ENCODE measurements at regions not wholly inside any gene's neighbourhood (a gene's known extent, or its start where the extent isn't known, plus 50 kb on each side); places are given as distances from the start of the nearest gene placed in this dataset.

DNA sequence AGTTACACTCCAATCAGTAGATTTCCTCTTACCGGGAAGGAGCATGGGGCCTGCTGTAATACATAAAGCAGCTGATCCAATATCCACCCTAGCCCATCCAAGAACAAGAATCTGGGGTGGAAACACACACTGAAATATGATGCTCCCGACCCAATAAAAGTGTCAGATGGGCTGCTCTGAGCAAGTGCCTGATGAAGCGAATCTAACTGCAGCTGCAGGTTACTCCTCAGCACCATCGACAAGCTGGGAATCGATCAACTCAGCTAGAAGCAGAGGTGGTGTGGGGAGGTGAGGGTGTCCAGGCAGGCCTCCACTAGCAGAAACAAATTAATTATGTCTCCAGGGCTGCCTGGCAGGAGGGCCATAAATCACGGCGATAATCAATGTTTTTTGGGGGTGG lies 64.0 kb upstream of the WSCD2 start:
- Histone ChIP-seq H3K9ac (ENCODE audit: control insufficient read depth, extremely low read depth, insufficient read depth, low read length) (no peak overlapping the region), H3K36me3 (ENCODE audit: control insufficient read depth in 2 of 2, extremely low read depth in 1 of 2, insufficient read depth in 2 of 2, low read length in 2 of 2) (no peaks in the 10 kb centered on the region), H3K79me2 (ENCODE audit: control insufficient read depth, insufficient read depth, low read length) (no peaks in the 10 kb centered on the region), H3K4me1 (ENCODE audit: control insufficient read depth, extremely low read depth, insufficient read depth, low read length) (no peaks in the 10 kb centered on the region), H4K20me1 (ENCODE audit: control insufficient read depth, extremely low read depth, insufficient read depth, low read length) (no peaks in the 10 kb centered on the region), H2AFZ (ENCODE audit: control insufficient read depth, low read length) (no peak overlapping the region), H3K4me3 (ENCODE audit: control insufficient read depth in 2 of 3, extremely low read depth in 1 of 3, insufficient read depth in 2 of 3, low read depth in 1 of 3, low read length in 3 of 3) (no peak overlapping the region), H3K9me3 (ENCODE audit: control insufficient read depth, low read depth, low read length) (no peaks in the 10 kb centered on the region), H3K27me3 (ENCODE audit: control insufficient read depth, extremely low read depth, insufficient read depth, low read length) (no peaks in the 10 kb centered on the region), H3K27ac (ENCODE audit: control insufficient read depth, insufficient read depth, low read length) (no peak overlapping the region), H3K9me1 (ENCODE audit: control insufficient read depth, extremely low read depth, insufficient read depth, low read length) (no peaks in the 10 kb centered on the region), H3K4me2 (ENCODE audit: control insufficient read depth, extremely low read depth, insufficient read depth, low read depth, low read length) (no peak overlapping the region)
- dilution Hi-C loops (cut with MboI; ENCODE audit: extremely low pct_ligation_motif_present, low sequenced_read_pairs), result no loop called here
- DNase-seq (ENCODE audit: low read depth, low spot score), result no peak
- TF ChIP-seq, protein P1, sequence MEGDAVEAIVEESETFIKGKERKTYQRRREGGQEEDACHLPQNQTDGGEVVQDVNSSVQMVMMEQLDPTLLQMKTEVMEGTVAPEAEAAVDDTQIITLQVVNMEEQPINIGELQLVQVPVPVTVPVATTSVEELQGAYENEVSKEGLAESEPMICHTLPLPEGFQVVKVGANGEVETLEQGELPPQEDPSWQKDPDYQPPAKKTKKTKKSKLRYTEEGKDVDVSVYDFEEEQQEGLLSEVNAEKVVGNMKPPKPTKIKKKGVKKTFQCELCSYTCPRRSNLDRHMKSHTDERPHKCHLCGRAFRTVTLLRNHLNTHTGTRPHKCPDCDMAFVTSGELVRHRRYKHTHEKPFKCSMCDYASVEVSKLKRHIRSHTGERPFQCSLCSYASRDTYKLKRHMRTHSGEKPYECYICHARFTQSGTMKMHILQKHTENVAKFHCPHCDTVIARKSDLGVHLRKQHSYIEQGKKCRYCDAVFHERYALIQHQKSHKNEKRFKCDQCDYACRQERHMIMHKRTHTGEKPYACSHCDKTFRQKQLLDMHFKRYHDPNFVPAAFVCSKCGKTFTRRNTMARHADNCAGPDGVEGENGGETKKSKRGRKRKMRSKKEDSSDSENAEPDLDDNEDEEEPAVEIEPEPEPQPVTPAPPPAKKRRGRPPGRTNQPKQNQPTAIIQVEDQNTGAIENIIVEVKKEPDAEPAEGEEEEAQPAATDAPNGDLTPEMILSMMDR (optimal IDR thresholded peaks at IDR 0.05 in 1 of 3, IDR thresholded peaks at IDR 0.05 in 1 of 3, conservative IDR thresholded peaks at IDR 0.05 in 1 of 3; ENCODE audit: extremely low read depth in 1 of 3, insufficient read depth in 2 of 3, low read length in 3 of 3), result no peak
- TF ChIP-seq EZH2 (IDR thresholded peaks at IDR 0.05; ENCODE audit: low read length), result no peak
- no peak for FAIRE-seq

DNA sequence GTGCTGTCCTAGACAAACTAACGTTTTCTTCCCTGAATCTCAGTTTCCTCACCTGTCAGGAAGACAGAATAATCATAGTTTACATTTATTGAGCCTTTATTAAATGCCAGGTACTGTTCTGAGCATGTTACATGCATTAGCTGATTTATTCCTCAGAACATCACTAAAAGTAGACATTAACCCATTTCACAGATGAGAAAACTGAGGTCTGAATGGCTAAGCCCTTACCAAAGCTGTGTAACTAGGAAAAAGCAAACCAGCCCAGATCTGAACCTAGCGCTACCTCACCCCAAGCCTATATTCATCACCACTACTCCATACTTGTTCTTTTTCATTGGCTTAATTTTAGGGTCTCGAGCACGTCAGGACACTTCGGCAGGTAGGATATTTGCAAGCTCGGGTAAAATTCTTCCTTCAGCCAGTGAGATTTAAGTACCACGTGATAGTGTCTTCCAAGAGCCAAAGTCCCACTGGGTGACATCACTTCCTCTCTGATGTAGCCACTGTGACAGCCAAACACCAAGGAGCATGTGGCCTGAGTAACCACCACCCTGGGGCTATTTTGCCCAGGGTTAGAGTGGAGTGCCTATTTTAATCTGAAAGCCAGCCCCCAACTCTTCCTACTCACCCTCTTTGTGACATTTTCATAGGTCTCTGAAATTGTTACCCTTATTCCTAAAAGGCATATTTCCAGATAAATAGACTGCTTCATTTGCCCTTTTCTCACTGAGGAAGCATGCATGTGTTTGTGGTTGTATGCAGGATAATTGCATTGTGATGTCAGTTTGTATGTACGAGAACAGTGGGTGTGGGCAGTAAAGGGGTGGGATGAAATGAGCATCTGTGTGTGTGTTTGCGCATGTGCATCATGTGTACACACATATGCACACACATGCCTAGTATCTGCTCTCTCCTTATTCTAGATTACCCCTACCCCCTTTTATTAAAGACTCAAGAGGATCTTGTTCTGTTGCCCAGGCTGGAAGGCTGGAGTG lies 62.2 kb upstream of the WSCD2 start:
- no peak overlapping the region for H3K4me2 ChIP-seq (ENCODE audit: control insufficient read depth, extremely low read depth, insufficient read depth, low read depth, low read length)
- no peaks in the 10 kb centered on the region for H3K9me1 ChIP-seq (ENCODE audit: control insufficient read depth, extremely low read depth, insufficient read depth, low read length)
- TF ChIP-seq EZH2 (IDR thresholded peaks at IDR 0.05; ENCODE audit: low read length), result no peak
- TF ChIP-seq, protein P1 (optimal IDR thresholded peaks at IDR 0.05 in 1 of 3, IDR thresholded peaks at IDR 0.05 in 1 of 3, conservative IDR thresholded peaks at IDR 0.05 in 1 of 3; ENCODE audit: extremely low read depth in 1 of 3, insufficient read depth in 2 of 3, low read length in 3 of 3), result no peak
- no peak overlapping the region for H3K27ac ChIP-seq (ENCODE audit: control insufficient read depth, insufficient read depth, low read length)
- no peak overlapping the region for H3K4me3 ChIP-seq (ENCODE audit: control insufficient read depth in 2 of 3, extremely low read depth in 1 of 3, insufficient read depth in 2 of 3, low read depth in 1 of 3, low read length in 3 of 3)
- H2AFZ ChIP-seq (ENCODE audit: control insufficient read depth, low read length), result no peak overlapping the region
- H3K4me1 ChIP-seq (ENCODE audit: control insufficient read depth, extremely low read depth, insufficient read depth, low read length), result no peaks in the 10 kb centered on the region
- H3K79me2 ChIP-seq (ENCODE audit: control insufficient read depth, insufficient read depth, low read length), result no peaks in the 10 kb centered on the region
- no peaks in the 10 kb centered on the region for H3K36me3 ChIP-seq (ENCODE audit: control insufficient read depth in 2 of 2, extremely low read depth in 1 of 2, insufficient read depth in 2 of 2, low read length in 2 of 2)
- no peaks in the 10 kb centered on the region for H4K20me1 ChIP-seq (ENCODE audit: control insufficient read depth, extremely low read depth, insufficient read depth, low read length)
- H3K9ac ChIP-seq (ENCODE audit: control insufficient read depth, extremely low read depth, insufficient read depth, low read length), result no peak overlapping the region
- dilution Hi-C loops (cut with MboI; ENCODE audit: extremely low pct_ligation_motif_present, low sequenced_read_pairs), result no loop called here
- H3K9me3 ChIP-seq (ENCODE audit: control insufficient read depth, low read depth, low read length), result no peaks in the 10 kb centered on the region
- no peak for DNase-seq (ENCODE audit: low read depth, low spot score)
- no peaks in the 10 kb centered on the region for H3K27me3 ChIP-seq (ENCODE audit: control insufficient read depth, extremely low read depth, insufficient read depth, low read length)
- FAIRE-seq, result no peak
